CD4-positive, alpha-beta T cell treated with Interferon alpha-2 for 1 hour (primary cell): ENCODE measurements at regions not wholly inside any gene's neighbourhood (a gene's known extent, or its start where the extent isn't known, plus 50 kb on each side); places are given as distances from the start of the nearest gene placed in this dataset.
"Not testable (repeated sequence)": the region's sequence is repeated elsewhere in the genome, so short reads cannot be mapped to it uniquely, and the experiment has no call there.

Source experiments
- DNase-seq, 2 donors: peaks; one replicate each; pipeline ENCODE4 v3.0.0-alpha.2; 2020 to 2022

- not testable (repeated sequence) for DNase-seq
Measured at GRCh38 chr16:22572331-22573224, 61.9 kb downstream of the NPIPB5 start.

GRCh38 chr16:22573225-22573530 lies 62.5 kb downstream of the NPIPB5 start:
- not testable (repeated sequence) for DNase-seq

- DNase-seq: not testable (repeated sequence)
Measured at GRCh38 chr16:22576506-22576905, 65.8 kb downstream of the NPIPB5 start.

- not testable (repeated sequence) for DNase-seq
Measured at GRCh38 chr16:22583195-22583594, 72.5 kb downstream of the NPIPB5 start.

GRCh38 chr16:22584459-22584858 lies 73.8 kb downstream of the NPIPB5 start:
- DNase-seq: not testable (repeated sequence)

GRCh38 chr16:22584941-22585340 lies 74.2 kb downstream of the NPIPB5 start:
- DNase-seq: not testable (repeated sequence)

GRCh38 chr16:22585431-22585830 lies 74.7 kb downstream of the NPIPB5 start:
- DNase-seq: not testable (repeated sequence)

- not testable (repeated sequence) for DNase-seq
Measured at GRCh38 chr16:22586732-22587131, 76.0 kb downstream of the NPIPB5 start.

GRCh38 chr16:22589757-22590156 lies 79.1 kb downstream of the NPIPB5 start:
- not testable (repeated sequence) for DNase-seq

GRCh38 chr16:22596445-22597045 lies 85.9 kb downstream of the NPIPB5 start:
- DNase-seq: not testable (repeated sequence)

GRCh38 chr16:22603744-22604143 lies 93.1 kb downstream of the NPIPB5 start:
- not testable (repeated sequence) for DNase-seq

GRCh38 chr16:22606619-22607018 lies 95.9 kb downstream of the NPIPB5 start:
- DNase-seq: not testable (repeated sequence)

- not testable (repeated sequence) for DNase-seq
Measured at GRCh38 chr16:22609798-22610197, 99.1 kb downstream of the NPIPB5 start.

GRCh38 chr16:22611128-22611527 lies 100.4 kb downstream of the NPIPB5 start:
- DNase-seq: not testable (repeated sequence)

GRCh38 chr16:22614271-22614947 lies 103.7 kb downstream of the NPIPB5 start:
- DNase-seq: no peak

GRCh38 chr16:22618842-22619241 lies 108.2 kb downstream of the NPIPB5 start:
- DNase-seq: no peak

GRCh38 chr16:22621586-22622155 lies 111.0 kb downstream of the NPIPB5 start:
- no peak for DNase-seq

- no peak for DNase-seq
Measured at GRCh38 chr16:22622703-22623102, 112.0 kb downstream of the NPIPB5 start.

- no peak for DNase-seq
Measured at GRCh38 chr16:22623351-22623781, 112.7 kb downstream of the NPIPB5 start.

- DNase-seq: no peak
Measured at GRCh38 chr16:22624038-22624799, 113.5 kb downstream of the NPIPB5 start.

GRCh38 chr16:22624800-22625533 lies 114.3 kb downstream of the NPIPB5 start:
- DNase-seq: no peak

- DNase-seq: no peak
Measured at GRCh38 chr16:22625967-22626366, 115.3 kb downstream of the NPIPB5 start.
